ENCODE measurements at regions not wholly inside any gene's neighbourhood (a gene's known extent, or its start where the extent isn't known, plus 50 kb on each side); places are given as distances from the start of the nearest gene placed in this dataset.

DNA sequence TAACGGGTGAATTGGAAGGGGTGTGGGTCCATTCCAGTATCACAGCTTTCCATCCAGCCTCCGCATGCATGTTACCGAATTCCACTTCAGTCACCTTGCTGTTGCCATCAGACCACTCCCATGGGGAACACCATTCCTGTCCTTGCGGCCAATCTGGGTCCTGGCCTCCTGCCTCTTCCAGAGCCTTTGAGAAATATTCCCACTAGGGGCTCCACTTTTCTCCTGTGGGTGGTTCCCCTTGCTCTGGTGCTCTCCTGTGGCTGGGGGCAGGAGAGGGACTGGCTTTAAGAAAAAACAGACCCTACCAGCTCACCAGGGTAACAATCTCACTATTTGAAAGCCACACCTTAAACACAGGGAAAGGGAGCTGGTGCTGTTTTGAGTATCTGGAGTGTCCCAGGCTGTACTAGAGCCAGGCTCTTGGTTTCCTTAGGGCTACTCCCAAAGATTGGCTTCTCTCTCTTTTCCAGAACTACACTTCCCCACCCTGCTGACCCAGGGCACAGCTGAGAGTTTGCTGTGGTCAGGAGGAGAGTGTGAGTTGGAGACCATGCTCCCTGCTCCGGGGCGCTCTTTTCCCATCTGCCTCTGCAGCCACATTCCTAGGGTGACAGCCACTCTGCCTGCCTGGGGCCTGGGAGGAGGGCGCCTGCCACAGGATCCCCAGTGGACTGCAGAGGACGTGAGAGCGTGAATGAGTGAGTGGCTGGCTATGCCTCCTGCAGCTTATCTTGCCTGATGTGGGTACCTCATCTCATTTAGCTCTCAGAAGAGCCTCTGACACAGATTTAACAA, 460.8 kb upstream of the HS6ST1 start:
- no peak for DNase-seq (ENCODE audit: low read depth)

- no peak for DNase-seq (ENCODE audit: low read depth)
Measured at GRCh38 chr2:128780434-128781080, 461.9 kb upstream of the HS6ST1 start.

DNA sequence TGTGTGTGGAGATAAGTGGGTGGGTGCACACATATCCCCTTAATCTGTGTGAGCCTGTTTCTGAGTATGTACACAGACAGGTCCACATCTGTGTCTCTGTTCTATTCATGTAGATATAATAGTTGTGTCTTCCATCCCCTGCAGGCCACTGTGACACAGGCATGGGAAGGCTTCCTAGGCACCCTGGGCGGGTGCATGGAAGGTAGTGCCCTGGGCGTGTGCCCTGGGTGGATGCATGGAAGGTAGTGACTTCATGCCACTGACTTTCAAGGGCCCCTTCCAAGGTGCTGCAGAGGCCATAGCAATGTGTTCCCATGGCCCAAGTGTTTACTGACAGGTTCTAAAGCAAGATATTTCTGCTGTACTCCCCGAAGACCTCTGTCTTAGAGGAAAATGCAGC, 462.5 kb upstream of the HS6ST1 start:
- DNase-seq (ENCODE audit: low read depth), result no peak

GRCh38 chr2:128781585-128782385, 463.1 kb upstream of the HS6ST1 start:
- DNase-seq (ENCODE audit: low read depth), result no peak

DNA sequence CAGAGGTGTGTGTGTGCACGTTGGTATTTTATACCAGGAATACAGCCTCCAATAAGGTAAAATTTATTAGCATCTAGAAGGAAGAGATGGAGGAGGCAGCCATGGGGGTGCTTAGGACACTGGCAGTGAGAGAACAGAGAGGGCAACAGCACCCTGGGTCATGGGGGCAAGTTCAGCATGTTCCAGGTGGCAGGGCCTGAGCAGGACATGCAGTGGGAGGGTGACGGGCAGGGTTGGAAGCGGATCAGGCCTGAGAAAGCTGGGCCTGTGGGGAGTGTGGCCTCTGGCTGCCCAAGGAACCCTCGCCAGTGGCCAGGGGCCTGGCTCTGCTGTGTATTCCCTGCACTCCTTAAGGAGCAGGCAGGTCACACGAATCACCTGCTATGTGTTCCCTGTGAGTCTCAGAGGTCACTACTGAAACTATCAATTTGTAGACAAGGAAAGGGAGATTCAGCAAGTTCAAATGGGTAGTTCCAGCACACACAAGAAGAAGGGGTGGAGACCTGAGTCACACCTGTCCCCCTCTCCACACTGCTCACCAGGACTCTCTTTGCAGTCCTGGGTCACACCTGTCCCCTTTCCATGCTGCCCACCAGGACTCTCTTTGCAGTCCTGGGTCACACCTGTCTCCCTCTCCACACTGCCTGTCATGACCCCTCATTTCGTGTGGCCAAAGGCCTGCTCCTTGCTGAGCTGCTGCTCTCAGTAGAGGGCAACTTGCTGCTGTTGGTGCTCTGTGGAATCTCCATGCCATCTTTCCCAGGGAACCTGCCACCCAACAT, 463.9 kb upstream of the HS6ST1 start:
- DNase-seq (ENCODE audit: low read depth), result no peak

DNA sequence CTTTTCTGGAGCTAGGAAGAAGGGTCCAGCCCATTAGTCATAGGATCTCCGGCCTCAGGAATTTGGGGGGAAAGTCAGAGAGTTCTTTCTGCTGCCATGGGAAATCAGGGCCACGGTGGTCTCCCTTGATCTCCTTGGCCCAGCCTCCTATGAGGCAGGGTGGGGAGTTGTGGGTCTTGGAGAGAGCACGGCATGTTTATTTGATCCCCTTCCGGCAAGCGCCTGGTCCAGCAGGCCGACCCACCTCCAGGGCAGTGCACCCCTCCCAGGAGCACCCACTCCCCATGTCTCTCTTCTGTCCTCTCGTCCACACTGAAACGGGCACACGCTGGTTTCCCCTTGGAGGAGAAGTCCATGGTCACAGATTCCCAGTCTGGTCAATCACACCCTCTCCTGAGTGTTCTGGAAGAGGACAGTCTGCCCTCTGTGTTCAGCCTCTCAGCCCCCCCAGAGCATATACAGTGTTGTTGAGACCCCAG, 464.6 kb upstream of the HS6ST1 start:
- no peak for DNase-seq (ENCODE audit: low read depth)

DNA sequence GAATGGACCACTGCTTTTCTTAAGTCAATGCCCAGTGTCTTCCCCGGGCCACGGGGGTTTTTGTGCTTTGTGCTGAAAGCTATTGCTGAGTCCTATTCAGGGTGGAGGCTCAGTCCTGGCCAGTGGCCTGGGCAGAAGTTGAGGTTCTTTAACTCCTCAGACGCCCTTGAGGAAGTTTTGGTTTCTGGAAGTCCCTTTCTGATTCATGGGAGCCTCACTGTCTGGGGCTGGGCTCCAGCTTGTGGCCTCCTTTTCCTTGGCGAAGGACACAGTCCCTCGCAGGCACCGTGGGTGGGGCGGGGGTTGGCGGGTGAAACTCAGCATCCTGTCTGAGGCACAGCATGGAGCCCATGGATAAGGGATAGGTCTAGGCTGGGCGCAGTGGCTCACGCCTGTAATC, 465.2 kb upstream of the HS6ST1 start:
- DNase-seq (ENCODE audit: low read depth), result no peak

DNA sequence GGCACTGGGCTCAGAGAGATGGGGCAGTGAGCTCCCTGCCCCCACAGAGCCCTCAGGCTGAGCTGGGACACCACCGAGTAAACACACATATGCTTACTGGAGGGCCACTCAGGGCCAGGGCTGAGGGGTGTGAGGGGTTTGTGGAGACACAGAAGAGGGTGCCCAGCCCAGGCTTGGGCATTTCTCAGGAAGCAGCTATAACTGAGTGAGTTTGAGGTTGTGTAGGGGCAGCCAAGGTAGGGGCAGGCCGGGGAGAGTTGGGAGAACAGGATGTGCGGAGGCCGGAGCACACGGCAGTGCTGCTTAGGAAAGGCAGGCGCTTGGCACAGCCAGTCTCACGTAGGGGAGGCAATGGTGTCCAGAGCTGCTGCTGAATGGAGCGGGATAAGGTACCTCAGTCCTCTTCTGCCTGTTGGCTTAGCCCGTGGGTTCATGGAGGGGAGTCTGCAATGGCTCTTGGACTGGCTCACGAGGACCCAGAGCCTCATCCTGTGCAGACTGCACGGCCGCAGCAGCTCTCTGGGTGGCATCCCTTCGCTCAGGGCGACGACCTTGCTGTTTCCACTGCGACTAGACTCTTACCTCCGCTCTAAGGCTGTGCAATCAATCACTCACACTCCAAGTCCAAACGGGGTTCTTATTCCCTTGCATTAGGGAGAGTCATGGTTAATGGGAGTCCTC, 466.1 kb upstream of the HS6ST1 start:
- DNase-seq (ENCODE audit: low read depth), result no peak

GRCh38 chr2:128786316-128786715, 467.6 kb upstream of the HS6ST1 start:
- DNase-seq (ENCODE audit: low read depth), result no peak

GRCh38 chr2:128786741-128787478, 468.2 kb upstream of the HS6ST1 start:
- no peak for DNase-seq (ENCODE audit: low read depth)

- DNase-seq (ENCODE audit: low read depth), result no peak
Measured at GRCh38 chr2:128787616-128788015, 468.9 kb upstream of the HS6ST1 start.

GRCh38 chr2:128788636-128789220, 470.1 kb upstream of the HS6ST1 start:
- DNase-seq (ENCODE audit: low read depth), result no peak

DNA sequence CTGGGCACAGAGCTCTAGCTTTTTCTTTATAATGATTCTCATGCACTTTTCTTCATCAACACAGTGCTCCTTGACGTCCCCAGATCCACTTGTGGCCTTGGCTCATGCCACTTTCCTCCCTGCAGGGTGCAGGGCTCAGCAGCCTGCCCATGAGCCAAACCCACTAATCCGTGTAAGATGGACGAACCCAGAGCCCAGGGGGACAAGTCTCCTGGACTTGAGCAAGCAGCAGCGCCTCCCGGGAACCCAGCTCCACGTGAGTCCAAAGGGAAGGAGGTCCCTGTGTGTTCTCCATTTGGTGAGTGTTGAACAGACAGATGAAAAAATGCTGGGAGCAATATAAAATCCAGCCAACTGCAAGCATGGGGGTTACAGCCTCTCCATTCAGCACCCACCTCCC, 470.6 kb upstream of the HS6ST1 start:
- no peak for DNase-seq (ENCODE audit: low read depth)

DNA sequence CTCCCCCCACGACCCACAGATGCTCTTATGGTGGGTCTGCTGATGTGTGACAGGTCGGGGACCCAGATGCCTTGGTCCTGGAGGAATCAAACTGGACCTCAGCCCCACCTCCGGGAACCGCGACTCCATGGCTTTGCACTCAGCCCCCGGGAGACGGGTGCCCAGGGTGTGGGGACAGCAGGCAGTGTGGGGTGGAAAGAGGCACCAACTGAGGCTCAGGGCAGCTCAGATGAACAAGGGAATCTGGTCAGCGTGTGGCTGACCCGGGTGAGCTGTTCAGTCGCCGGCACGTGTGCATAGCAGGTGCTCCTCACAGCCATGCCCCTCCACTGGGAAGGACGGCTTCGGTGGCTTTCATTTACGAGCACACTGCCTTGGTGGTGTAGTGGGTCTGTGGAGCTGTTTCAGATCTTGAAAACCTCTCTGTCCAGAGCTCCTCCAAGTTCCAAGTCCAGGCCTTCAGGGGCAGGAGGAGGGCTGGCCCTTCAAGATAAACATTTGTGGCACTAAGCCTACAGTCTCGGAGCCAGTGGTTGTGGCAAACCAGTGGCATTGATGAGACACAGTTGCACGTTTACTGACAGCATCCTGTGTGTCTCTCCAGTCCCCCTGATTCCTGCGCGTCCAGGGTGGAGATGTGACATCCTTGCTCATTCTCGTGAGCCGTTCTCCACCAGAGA, 471.2 kb upstream of the HS6ST1 start:
- no peak for DNase-seq (ENCODE audit: low read depth)

DNA sequence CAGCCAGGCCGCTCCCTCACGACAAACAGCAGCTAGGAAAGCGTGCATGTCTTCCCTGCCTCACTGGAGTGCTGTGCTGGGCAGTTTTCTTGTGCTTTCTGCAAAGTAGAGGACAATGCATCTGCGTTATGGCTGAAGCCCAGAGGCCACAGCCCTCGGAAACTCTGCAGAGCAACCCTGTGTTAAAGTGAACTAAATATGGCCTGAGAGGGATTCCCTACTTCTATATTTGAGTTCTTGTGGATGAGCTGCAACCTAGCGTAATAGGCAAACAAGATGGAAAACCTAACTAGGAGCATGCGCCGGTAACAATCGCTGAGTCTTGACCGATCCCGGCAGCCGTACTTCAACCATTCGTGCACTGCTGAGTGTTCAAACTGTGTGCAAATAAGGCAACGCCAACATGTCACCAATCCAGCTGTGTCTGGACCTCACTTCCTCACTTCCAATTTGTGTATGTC, 471.9 kb upstream of the HS6ST1 start:
- DNase-seq (ENCODE audit: low read depth), result no peak

- no peak for DNase-seq (ENCODE audit: low read depth)
Measured at GRCh38 chr2:128791120-128791984, 472.7 kb upstream of the HS6ST1 start.

GRCh38 chr2:128791985-128792320, 473.3 kb upstream of the HS6ST1 start:
- DNase-seq (ENCODE audit: low read depth), result no peak

DNA sequence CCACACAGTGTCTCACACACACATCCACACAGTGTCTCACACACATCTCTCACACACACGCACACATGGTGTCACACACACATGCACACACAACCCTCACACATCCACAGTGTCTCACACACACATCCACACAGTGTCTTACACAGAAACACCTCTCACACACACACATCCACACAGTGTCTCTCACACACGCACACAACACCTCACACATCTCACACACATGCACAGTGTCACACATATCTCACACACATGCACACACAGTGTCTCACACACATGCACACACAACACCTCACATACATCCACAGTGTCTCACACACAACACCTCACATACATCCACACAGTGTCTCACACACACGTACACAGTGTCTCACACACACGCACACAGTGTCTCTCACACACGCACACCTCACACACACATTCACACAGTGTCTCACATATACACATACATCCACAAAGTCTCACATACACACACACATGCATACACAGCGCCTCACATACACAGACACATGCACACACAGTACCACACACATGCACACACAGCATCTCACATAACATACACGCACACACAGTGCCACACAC, 473.9 kb upstream of the HS6ST1 start:
- no peak for DNase-seq (ENCODE audit: low read depth)
